ENCODE measurements at regions not wholly inside any gene's neighbourhood (a gene's known extent, or its start where the extent isn't known, plus 50 kb on each side); places are given as distances from the start of the nearest gene placed in this dataset.

DNA sequence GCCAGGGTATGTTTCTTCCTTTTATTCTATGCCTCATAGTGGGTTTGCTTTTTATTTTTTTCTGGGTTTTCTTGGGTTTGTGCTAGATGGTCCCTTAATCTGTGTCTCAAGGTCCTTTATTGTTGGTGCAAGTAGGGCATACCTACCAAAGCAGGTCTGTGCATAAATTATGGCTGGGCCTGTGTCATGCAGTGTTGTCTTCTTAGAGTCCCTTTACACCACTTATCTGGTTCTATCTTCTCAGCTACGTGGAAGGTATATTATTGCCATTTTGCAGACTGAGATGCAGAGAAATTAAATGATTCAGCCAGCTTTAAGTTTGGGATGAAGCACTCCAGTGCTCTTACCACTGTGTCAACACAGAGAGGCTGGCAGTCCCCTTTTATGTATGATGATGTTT, 293.5 kb upstream of the SOX2 start:
- Histone ChIP-seq H4K8ac (ENCODE audit: extremely low read depth, insufficient read depth, low read length) (no peak overlapping the region), H3K36me3 (ENCODE audit: control insufficient read depth in 2 of 4, insufficient read depth in 4 of 4, low read length in 3 of 4) (no peaks in the 10 kb centered on the region), H3K9ac (replicated peaks in 1 of 4; ENCODE audit: extremely low read depth in 1 of 4, low read depth in 3 of 4, low read length in 3 of 4) (no peak overlapping the region), H3K4ac (replicated peaks; ENCODE audit: insufficient read length, low read depth, low read length) (no peak overlapping the region), H3K23ac (ENCODE audit: insufficient read length) (no peak overlapping the region), H2AFZ (ENCODE audit: low read length) (no peak overlapping the region), H3K56ac (replicated peaks; ENCODE audit: insufficient read length, low read depth, low read length) (no peak overlapping the region), H3K14ac (ENCODE audit: insufficient read length) (no peak overlapping the region), H3K79me2 (ENCODE audit: control insufficient read depth in 1 of 2, insufficient read depth in 2 of 2, low read length in 2 of 2) (no peaks in the 10 kb centered on the region), H3K18ac (ENCODE audit: extremely low read depth, low read length) (no peak overlapping the region), H3K4me2 (ENCODE audit: insufficient read depth in 1 of 2, low read depth in 2 of 2, low read length in 2 of 2) (no peak overlapping the region), H3K4me1 (replicated peaks in 1 of 4; ENCODE audit: control insufficient read depth in 3 of 4, insufficient read depth in 4 of 4, low read length in 3 of 4) (peaks cover 0 to 4% (median 1%) of the 10 kb centered on the region in 4 experiments; a peak in 2 of 7 replicates), H4K91ac (replicated peaks; ENCODE audit: insufficient read length, low read length) (no peak overlapping the region), H4K20me1 (replicated peaks in 1 of 2; ENCODE audit: control insufficient read depth in 1 of 2, insufficient read depth in 2 of 2, low read length in 2 of 2) (no peaks in the 10 kb centered on the region), H2AK5ac (ENCODE audit: low read depth, low read length) (no peak overlapping the region), H2BK15ac (ENCODE audit: low read length) (no peak overlapping the region), H3K27ac (ENCODE audit: low read depth, low read length) (no peak overlapping the region), H3K27me3 (replicated peaks in 1 of 4; ENCODE audit: control insufficient read depth in 3 of 4, extremely low read depth in 1 of 4, insufficient read depth in 3 of 4, low read length in 3 of 4) (no peaks in the 10 kb centered on the region), H2BK5ac (ENCODE audit: low read depth, low read length) (no peak overlapping the region), H3K9me3 (ENCODE audit: insufficient read depth in 2 of 2, low read depth in 1 of 2, low read length in 1 of 2) (no peaks in the 10 kb centered on the region), H2BK20ac (ENCODE audit: low read length) (no peak overlapping the region), H3K79me1 (ENCODE audit: low read depth, low read length) (no peaks in the 10 kb centered on the region), H2BK120ac (replicated peaks; ENCODE audit: low read depth, low read length) (no peak overlapping the region), H3K4me3 (ENCODE audit: extremely low read depth in 1 of 4, insufficient read depth in 2 of 4, low read depth in 3 of 4, low read length in 4 of 4) (no peak overlapping the region), H2BK12ac (ENCODE audit: low read depth, low read length) (no peak overlapping the region), H3K23me2 (ENCODE audit: low read depth, low read length) (no peaks in the 10 kb centered on the region), H4K5ac (ENCODE audit: insufficient read length, low read depth, low read length) (no peak overlapping the region)
- no peak for FAIRE-seq
- WGBS, 2 experiments (ENCODE audit: extremely low coverage in 1 of 2, insufficient coverage in 1 of 2, insufficient read length in 1 of 2, insufficient replicate concordance in 2 of 2, low coverage in 1 of 2, low lambda C conversion rate in 2 of 2, missing lambda C conversion rate in 1 of 2), result 59% methylated on average over 1 of the region's 1 CpG; no CpG with 5 or more reads in 1 of the 2 experiments
- POLR2A ChIA-PET (ENCODE audit: partially characterized antibody), result no interaction called here
- no peak for DNase-seq (ENCODE audit: low read depth in 1 of 2, low spot score in 2 of 2)
- CTCF ChIA-PET (ENCODE audit: partially characterized antibody), result no interaction called here
- no peak for TF ChIP-seq JUN (IDR thresholded peaks at IDR 0.05; ENCODE audit: low read depth, low read length)
- TF ChIP-seq TCF12 (IDR thresholded peaks at IDR 0.05; ENCODE audit: low read depth, low read length), result no peak
- no peak for TF ChIP-seq CHD1 (IDR thresholded peaks at IDR 0.05; ENCODE audit: low read depth, low read length)
- TF ChIP-seq, protein P1, sequence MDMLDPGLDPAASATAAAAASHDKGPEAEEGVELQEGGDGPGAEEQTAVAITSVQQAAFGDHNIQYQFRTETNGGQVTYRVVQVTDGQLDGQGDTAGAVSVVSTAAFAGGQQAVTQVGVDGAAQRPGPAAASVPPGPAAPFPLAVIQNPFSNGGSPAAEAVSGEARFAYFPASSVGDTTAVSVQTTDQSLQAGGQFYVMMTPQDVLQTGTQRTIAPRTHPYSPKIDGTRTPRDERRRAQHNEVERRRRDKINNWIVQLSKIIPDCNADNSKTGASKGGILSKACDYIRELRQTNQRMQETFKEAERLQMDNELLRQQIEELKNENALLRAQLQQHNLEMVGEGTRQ (IDR thresholded peaks at IDR 0.05; ENCODE audit: low read length), result no peak
- TF ChIP-seq SRF (IDR thresholded peaks at IDR 0.05; ENCODE audit: low read depth, low read length), result no peak
- no peak for TF ChIP-seq SIX5 (IDR thresholded peaks at IDR 0.05; ENCODE audit: low read depth, low read length)
- no peak for TF ChIP-seq SP2 (IDR thresholded peaks at IDR 0.05; ENCODE audit: low read length)
- TF ChIP-seq BCL11A (IDR thresholded peaks at IDR 0.05; ENCODE audit: low read depth in 2 of 2, low read length in 2 of 2), result no peak
- TF ChIP-seq NRF1 (IDR thresholded peaks at IDR 0.05; ENCODE audit: low read depth, low read length), result no peak
